ENCODE measurements at regions not wholly inside any gene's neighbourhood (a gene's known extent, or its start where the extent isn't known, plus 50 kb on each side); places are given as distances from the start of the nearest gene placed in this dataset.
A peak's percentile ranks its signal among the peaks of the same experiment; 100 is the strongest.

- no peak for DNase-seq (ENCODE audit: low read depth in 3 of 3)
Observed at GRCh38 chr5:56549096-56549886, 266.1 kb upstream of the MAP3K1 start.

GRCh38 chr5:56545016-56545415 lies 270.3 kb upstream of the MAP3K1 start:
- no peak for DNase-seq (ENCODE audit: low read depth in 3 of 3)

GRCh38 chr5:56543441-56544388 lies 271.6 kb upstream of the MAP3K1 start:
- DNase-seq (ENCODE audit: low read depth in 3 of 3): no peak

- DNase-seq (ENCODE audit: low read depth in 3 of 3): no peak
Observed at GRCh38 chr5:56540266-56540665, 275.1 kb upstream of the MAP3K1 start.

- no peak for DNase-seq (ENCODE audit: low read depth in 3 of 3)
Observed at GRCh38 chr5:56538580-56538979, 276.8 kb upstream of the MAP3K1 start.

- DNase-seq (ENCODE audit: low read depth in 3 of 3): no peak
Observed at GRCh38 chr5:56535347-56535746, 280.0 kb upstream of the MAP3K1 start.

GRCh38 chr5:56534102-56534829 lies 281.1 kb upstream of the MAP3K1 start:
- peak in 1 of 3 experiments; percentile 22 for DNase-seq (ENCODE audit: low read depth in 3 of 3)

- DNase-seq (ENCODE audit: low read depth in 3 of 3): no peak
Observed at GRCh38 chr5:56532466-56532865, 282.9 kb upstream of the MAP3K1 start.

GRCh38 chr5:56530626-56531138 lies 284.7 kb upstream of the MAP3K1 start:
- no peak for DNase-seq (ENCODE audit: low read depth in 3 of 3)

- no peak for DNase-seq (ENCODE audit: low read depth in 3 of 3)
Observed at GRCh38 chr5:56529666-56530430, 285.5 kb upstream of the MAP3K1 start.

- DNase-seq (ENCODE audit: low read depth in 3 of 3): no peak
Observed at GRCh38 chr5:56527174-56527573, 288.2 kb upstream of the MAP3K1 start.

- DNase-seq (ENCODE audit: low read depth in 3 of 3): no peak
Observed at GRCh38 chr5:56525113-56525512, 290.2 kb upstream of the MAP3K1 start.

- no peak for DNase-seq (ENCODE audit: low read depth in 3 of 3)
Observed at GRCh38 chr5:56523790-56524575, 290.9 kb upstream of the ANKRD55 start.

- no peak for DNase-seq (ENCODE audit: low read depth in 3 of 3)
Observed at GRCh38 chr5:56522960-56523359, 289.8 kb upstream of the ANKRD55 start.

GRCh38 chr5:56522169-56522568 lies 289.0 kb upstream of the ANKRD55 start:
- no peak for DNase-seq (ENCODE audit: low read depth in 3 of 3)

GRCh38 chr5:56520986-56521730 lies 288.0 kb upstream of the ANKRD55 start:
- no peak for DNase-seq (ENCODE audit: low read depth in 3 of 3)

- DNase-seq (ENCODE audit: low read depth in 3 of 3): no peak
Observed at GRCh38 chr5:56518820-56519219, 285.7 kb upstream of the ANKRD55 start.

- DNase-seq (ENCODE audit: low read depth in 3 of 3): no peak
Observed at GRCh38 chr5:56517011-56517416, 283.9 kb upstream of the ANKRD55 start.

GRCh38 chr5:56516441-56516840 lies 283.3 kb upstream of the ANKRD55 start:
- DNase-seq (ENCODE audit: low read depth in 3 of 3): no peak

GRCh38 chr5:56516035-56516434 lies 282.9 kb upstream of the ANKRD55 start:
- no peak for DNase-seq (ENCODE audit: low read depth in 3 of 3)

Measured in stimulated activated CD4-positive, alpha-beta T cell treated with anti-CD3 and anti-CD28 coated beads, TNF-alpha, amount 100 ng/mL, for 4 hours (primary cell).